ENCODE measurements at regions not wholly inside any gene's neighbourhood (a gene's known extent, or its start where the extent isn't known, plus 50 kb on each side); places are given as distances from the start of the nearest gene placed in this dataset.

GRCh38 chr9:81388831-81389230, 300.5 kb downstream of the TLE1 start:
- DNase-seq (no peak), ATAC-seq (no peak)
- Histone ChIP-seq H3K4me3 (no peak overlapping the region), H3K9me3 (no peaks in the 10 kb centered on the region), H3K27ac (no peak overlapping the region), H3K27me3 (no peaks in the 10 kb centered on the region), H3K36me3 (no peaks in the 10 kb centered on the region), H3K4me1 (peaks cover 0 to under 1% of the 10 kb centered on the region in 2 donors)
- intact Hi-C loops (cut with DNase I; ENCODE audit: low total_unique reads) = no loop called here
- in situ Hi-C loops (cut with MboI; ENCODE audit: low sequenced_read_pairs in 4 of 4) = no loop called here
- TF ChIP-seq POLR2A (IDR thresholded peaks at IDR 0.05) = no peak
- TF ChIP-seq, protein P1, sequence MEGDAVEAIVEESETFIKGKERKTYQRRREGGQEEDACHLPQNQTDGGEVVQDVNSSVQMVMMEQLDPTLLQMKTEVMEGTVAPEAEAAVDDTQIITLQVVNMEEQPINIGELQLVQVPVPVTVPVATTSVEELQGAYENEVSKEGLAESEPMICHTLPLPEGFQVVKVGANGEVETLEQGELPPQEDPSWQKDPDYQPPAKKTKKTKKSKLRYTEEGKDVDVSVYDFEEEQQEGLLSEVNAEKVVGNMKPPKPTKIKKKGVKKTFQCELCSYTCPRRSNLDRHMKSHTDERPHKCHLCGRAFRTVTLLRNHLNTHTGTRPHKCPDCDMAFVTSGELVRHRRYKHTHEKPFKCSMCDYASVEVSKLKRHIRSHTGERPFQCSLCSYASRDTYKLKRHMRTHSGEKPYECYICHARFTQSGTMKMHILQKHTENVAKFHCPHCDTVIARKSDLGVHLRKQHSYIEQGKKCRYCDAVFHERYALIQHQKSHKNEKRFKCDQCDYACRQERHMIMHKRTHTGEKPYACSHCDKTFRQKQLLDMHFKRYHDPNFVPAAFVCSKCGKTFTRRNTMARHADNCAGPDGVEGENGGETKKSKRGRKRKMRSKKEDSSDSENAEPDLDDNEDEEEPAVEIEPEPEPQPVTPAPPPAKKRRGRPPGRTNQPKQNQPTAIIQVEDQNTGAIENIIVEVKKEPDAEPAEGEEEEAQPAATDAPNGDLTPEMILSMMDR (IDR thresholded peaks at IDR 0.05 in 4 of 5, conservative IDR thresholded peaks at IDR 0.05 in 1 of 5) = no peak

- TF ChIP-seq POLR2A (IDR thresholded peaks at IDR 0.05) = no peak
- TF ChIP-seq, protein P1 (IDR thresholded peaks at IDR 0.05 in 4 of 5, conservative IDR thresholded peaks at IDR 0.05 in 1 of 5) = no peak
- no peaks in the 10 kb centered on the region for H3K36me3 ChIP-seq
- no peaks in the 10 kb centered on the region for H3K4me1 ChIP-seq
- ATAC-seq (no peak), DNase-seq (no peak)
- H3K9me3 ChIP-seq = no peaks in the 10 kb centered on the region
- intact Hi-C loops (cut with DNase I; ENCODE audit: low total_unique reads) = no loop called here
- H3K27ac ChIP-seq = no peak overlapping the region
- no peaks in the 10 kb centered on the region for H3K27me3 ChIP-seq
- no peak overlapping the region for H3K4me3 ChIP-seq
- in situ Hi-C loops (cut with MboI; ENCODE audit: low sequenced_read_pairs in 4 of 4) = no loop called here
Measured at GRCh38 chr9:81387360-81388106, 301.8 kb downstream of the TLE1 start.

GRCh38 chr9:81384911-81385310, 304.4 kb downstream of the TLE1 start:
- no peak for DNase-seq
- TF ChIP-seq, protein P1 (IDR thresholded peaks at IDR 0.05 in 4 of 5, conservative IDR thresholded peaks at IDR 0.05 in 1 of 5) = no peak
- no peak for TF ChIP-seq POLR2A (IDR thresholded peaks at IDR 0.05)
- H3K27ac ChIP-seq = no peak overlapping the region
- H3K4me3 ChIP-seq = no peak overlapping the region
- H3K9me3 ChIP-seq = no peaks in the 10 kb centered on the region
- no peaks in the 10 kb centered on the region for H3K4me1 ChIP-seq
- intact Hi-C loops (cut with DNase I; ENCODE audit: low total_unique reads) (no loop called here), in situ Hi-C loops (cut with MboI; ENCODE audit: low sequenced_read_pairs in 4 of 4) (no loop called here)
- no peaks in the 10 kb centered on the region for H3K36me3 ChIP-seq
- H3K27me3 ChIP-seq = no peaks in the 10 kb centered on the region
- no peak for ATAC-seq

DNA sequence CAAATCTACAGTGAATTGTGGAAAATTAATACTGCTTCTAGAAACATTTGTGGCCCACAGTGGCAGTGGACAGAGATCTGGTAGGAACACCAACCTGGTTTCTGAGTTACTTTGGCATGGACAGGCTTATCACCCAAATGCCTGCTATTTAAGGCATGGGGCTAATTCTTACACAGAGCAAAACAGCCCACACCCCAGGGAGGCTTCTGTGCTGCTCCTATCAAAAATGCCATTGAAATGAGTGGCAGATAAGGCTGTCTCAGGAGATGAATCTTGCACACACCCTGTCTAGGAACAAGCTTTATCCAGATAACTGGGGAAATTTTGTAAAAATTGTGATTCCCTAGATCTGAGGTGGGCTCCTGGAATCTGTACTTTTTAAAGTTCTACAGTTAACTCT, 307.1 kb downstream of the TLE1 start:
- no peak for TF ChIP-seq POLR2A (IDR thresholded peaks at IDR 0.05)
- TF ChIP-seq, protein P1 (IDR thresholded peaks at IDR 0.05 in 4 of 5, conservative IDR thresholded peaks at IDR 0.05 in 1 of 5) = no peak

DNA sequence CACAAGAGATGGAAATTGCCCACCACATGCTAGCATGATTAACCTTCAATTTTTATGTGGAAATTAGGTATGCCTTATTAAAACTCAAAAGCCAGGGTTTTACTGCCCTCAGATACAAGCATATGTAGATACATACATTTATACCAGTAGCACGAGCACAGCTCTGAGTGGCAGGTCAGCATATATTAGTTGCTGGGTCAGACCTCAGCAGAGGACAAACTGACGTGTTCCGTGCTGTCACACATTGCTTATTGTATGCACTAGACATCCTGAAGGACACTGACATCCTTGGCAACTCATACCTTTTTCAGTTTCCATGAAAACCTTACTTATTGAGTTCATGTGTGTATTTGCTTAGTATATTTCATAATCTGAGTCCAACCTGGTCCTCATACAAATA, 307.7 kb downstream of the TLE1 start:
- in situ Hi-C loops (cut with MboI; ENCODE audit: low sequenced_read_pairs in 4 of 4) (no loop called here), intact Hi-C loops (cut with DNase I; ENCODE audit: low total_unique reads) (no loop called here)
- H3K9me3 ChIP-seq = no peaks in the 10 kb centered on the region
- TF ChIP-seq, protein P1 (IDR thresholded peaks at IDR 0.05 in 4 of 5, conservative IDR thresholded peaks at IDR 0.05 in 1 of 5) = no peak
- TF ChIP-seq POLR2A (IDR thresholded peaks at IDR 0.05) = no peak
- no peak overlapping the region for H3K27ac ChIP-seq
- DNase-seq = no peak
- ATAC-seq = no peak
- H3K36me3 ChIP-seq = no peaks in the 10 kb centered on the region
- H3K27me3 ChIP-seq = no peaks in the 10 kb centered on the region
- H3K4me3 ChIP-seq = no peak overlapping the region
- peaks cover 0 to 1% of the 10 kb centered on the region in 2 donors for H3K4me1 ChIP-seq

More for the DNA sequence above, 307.1 kb downstream of the TLE1 start:
- Histone ChIP-seq H3K9me3 (no peaks in the 10 kb centered on the region), H3K4me3 (no peak overlapping the region), H3K27ac (no peak overlapping the region), H3K4me1 (no peaks in the 10 kb centered on the region), H3K36me3 (no peaks in the 10 kb centered on the region), H3K27me3 (no peaks in the 10 kb centered on the region)
- no peak for ATAC-seq
- DNase-seq = no peak
- intact Hi-C loops (cut with DNase I; ENCODE audit: low total_unique reads) (no loop called here), in situ Hi-C loops (cut with MboI; ENCODE audit: low sequenced_read_pairs in 4 of 4) (no loop called here)
